HG02610 (cell line): ENCODE measurements at regions not wholly inside any gene's neighbourhood (a gene's known extent, or its start where the extent isn't known, plus 50 kb on each side); places are given as distances from the start of the nearest gene placed in this dataset.

Experiments used
- ATAC-seq: cut with Tn5 transposase; IDR thresholded peaks from one replicate; pipeline ENCODE4 v1.9.1; 2021; ENCODE audit warnings: mild to moderate bottlenecking, moderate library complexity; ENCODE audit not compliant: unreplicated experiment

DNA sequence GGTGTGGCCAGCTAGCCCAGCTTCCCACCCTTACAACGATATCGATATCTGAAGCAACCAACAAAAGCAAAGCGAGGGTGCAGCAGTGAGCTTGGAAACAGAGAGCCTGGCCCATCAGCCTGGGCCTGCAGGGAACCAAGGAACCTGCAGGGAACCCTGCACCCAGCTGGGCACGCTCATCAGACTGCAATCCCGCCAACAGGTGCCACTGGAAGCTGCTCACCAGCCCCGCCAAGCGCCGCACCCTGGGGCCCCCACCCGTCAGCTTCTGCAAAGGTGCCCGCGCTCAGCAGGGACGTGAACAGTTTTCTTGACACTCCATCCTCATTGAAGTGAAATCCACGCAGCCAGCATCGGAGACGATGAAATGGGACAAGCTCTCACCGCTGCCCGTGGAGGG, 250.7 kb downstream of the RBFOX3 start:
- ATAC-seq, result no peak

DNA sequence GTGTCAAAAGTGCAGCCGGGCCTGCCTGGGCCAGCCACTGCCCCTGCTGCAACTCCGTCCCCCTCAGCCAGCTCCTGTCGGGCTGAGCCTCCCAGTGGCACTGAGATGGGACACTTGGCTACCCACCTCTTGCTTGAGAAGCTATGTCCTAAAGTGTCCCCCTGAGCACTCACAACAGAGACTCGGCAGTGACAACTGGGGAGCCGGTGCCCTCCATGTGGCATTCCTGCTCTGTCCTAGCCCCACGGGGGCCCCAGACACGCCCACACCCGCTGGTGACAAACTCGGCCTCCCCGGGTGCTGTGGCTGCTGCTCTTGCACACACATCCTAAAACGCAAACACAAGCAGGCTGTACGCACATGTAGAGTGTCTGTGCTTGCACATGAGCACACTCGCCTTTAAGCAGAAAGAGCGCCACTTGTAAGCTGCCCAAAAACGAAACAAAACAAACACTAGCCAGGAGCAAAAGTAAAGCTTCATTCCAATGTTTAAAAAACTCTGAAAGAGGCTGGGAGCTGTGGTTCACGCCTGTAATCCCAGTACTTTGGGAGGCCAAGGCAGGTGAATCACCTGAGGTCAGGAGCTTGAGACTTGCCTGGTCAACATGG, 253.9 kb downstream of the RBFOX3 start:
- no peak for ATAC-seq

DNA sequence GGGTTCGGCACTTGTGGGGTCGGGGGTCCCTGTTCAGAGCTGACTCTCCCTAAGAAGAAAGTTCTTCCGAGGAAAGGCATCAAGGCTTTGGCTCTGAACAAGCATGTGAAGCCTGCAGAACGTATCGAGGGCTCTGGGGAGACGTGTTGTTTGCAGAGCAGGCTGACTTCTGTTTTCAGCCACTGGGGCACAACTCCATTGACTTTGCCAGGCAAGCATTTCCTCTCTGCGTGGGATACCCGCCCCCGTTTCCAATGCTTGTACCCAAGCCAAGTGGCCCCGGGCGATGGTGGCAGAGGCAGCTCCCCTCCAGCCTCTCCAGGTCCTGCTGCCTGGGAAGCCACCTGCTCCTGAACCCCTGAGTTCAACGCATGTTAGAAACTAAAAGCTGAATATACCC, 255.7 kb downstream of the RBFOX3 start:
- no peak for ATAC-seq

GRCh38 chr17:79354173-79354820, 256.6 kb downstream of the RBFOX3 start:
- ATAC-seq, result no peak

DNA sequence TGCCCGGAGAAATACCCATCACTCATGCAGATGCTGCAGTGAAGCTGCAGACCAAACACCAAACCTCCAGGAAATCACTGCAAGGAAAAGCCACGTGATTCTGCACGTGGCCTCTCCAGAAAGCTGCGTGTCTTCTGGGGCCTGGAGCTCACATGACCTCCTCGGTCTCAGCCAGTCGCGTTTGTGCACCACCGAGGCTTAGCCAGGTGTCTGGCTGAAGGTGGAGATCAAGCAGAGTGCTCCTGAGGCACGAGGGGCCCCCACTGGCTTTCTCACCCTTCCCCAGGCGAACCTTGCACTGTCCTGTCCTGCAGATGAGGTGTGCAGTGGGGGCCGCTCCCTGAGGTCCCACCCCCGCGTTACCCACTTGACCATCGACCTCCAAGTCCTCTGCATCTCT, 257.3 kb downstream of the RBFOX3 start:
- no peak for ATAC-seq

DNA sequence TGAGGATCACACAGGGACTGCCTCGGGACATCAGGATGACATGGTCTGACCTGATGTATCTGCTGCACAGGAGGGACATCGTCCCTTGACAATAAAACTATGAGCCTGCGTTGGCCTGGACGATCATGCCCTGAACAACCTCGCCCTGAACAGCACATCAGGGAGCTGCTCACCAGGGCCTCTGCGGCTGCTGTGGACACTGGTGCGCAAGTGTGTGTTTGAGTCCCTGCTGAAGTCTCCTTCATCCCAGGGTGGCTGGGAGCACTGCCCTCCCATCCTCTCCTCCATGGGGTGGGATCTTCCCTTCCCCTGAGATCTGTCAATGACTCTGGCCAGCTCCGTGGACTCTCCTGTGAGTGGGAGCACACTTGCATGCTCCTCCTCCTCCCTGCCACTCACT, 257.8 kb downstream of the RBFOX3 start:
- ATAC-seq, result no peak

DNA sequence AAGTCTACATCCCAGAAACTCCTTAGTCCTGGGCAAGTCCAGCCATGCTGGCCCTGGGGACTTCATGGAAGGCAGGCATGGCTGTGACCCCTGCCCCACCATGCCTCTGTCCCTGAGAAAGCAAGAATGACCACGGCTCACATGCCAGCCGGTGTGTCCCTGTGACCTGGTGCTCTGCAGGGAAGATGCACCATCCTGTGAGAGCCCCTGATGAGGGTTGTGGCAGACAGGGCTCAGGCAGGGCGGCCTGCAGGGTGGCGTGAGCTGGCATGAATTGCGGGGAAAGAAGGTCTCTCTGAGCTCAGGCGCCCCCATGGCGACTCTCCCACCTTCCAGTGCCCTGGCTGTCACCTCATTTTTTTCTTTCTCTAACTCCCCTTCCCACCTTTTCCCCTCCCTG, 260.3 kb downstream of the RBFOX3 start:
- ATAC-seq, result no peak

GRCh38 chr17:79349506-79350400, 261.1 kb downstream of the RBFOX3 start:
- ATAC-seq, result no peak

- ATAC-seq, result no peak
These were observed 267.8 kb downstream of the ENGASE start for GRCh38 chr17:79342376-79342775.

GRCh38 chr17:79341816-79342215, 267.2 kb downstream of the ENGASE start:
- no peak for ATAC-seq

DNA sequence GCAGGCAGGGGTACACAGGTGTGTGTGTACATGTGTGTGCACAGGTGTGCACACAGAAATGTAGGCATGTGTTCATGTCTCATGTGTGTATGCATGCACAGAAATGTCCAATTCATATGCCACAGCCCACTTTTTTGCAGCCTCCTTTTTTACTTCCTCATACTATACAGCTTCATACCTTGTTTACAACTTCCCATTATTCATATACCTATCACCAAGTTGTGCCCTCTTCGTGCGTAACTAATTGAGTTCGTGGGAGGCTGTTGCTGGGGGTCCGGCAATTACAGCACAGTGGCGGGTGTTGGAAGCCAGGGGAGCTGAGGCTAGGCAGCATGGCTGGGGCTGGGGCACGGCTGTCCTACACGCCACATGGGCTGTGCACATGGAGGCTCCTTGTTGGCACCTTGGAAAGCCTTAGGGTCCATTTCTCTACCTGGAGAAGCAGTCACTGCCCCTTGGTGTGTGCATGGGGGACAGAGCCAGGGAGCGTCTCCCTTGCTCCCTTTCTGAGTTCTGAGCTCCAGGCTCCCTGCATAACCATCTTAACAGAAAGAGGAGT, 266.7 kb downstream of the ENGASE start:
- peak; percentile 10 for ATAC-seq

DNA sequence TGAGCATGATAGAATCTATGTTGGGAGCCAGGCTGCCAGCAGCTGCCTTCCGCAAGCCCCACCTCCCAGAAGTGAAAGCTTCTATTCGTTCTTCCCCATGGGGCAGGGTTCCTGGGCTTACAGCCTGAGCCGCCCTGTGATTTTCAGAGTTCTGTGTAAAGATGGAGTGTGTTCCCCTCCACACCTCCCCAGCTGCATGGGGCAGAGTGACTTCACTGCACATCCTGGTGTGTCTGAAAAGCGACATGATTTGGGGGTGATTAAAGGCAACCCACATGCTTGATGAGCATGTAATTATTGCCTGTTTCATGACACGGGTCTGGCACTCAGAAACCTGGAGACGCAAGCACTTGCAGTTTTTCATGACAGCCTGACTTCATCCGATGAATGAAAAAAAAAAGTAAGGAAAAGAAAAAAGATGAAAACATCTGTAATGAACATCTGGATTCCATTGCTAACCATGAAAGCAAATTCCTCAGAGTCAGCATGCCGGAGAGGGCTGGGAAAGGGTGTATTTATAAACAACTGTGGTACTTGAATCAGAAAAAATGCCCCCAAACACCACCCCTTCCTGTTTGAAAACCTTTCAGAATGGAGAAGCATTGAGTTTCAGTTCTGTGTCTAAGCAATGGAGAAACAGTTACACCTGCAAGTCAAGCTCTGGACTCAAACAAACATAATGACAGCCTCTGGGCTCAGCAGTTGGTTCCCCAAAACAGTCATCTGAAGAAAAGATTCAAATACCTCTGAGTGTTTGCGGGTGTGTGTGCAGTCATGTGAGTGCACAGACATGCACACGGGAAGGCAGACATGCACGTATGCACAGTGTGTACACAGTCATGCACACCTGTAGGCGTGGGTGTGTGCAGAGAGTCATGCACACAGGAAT, 266.0 kb downstream of the ENGASE start:
- peak; percentile 80 for ATAC-seq

- ATAC-seq, result no peak
These were observed 264.7 kb downstream of the ENGASE start for GRCh38 chr17:79339321-79339720.

- no peak for ATAC-seq
These were observed 264.0 kb downstream of the ENGASE start for GRCh38 chr17:79338604-79339003.

DNA sequence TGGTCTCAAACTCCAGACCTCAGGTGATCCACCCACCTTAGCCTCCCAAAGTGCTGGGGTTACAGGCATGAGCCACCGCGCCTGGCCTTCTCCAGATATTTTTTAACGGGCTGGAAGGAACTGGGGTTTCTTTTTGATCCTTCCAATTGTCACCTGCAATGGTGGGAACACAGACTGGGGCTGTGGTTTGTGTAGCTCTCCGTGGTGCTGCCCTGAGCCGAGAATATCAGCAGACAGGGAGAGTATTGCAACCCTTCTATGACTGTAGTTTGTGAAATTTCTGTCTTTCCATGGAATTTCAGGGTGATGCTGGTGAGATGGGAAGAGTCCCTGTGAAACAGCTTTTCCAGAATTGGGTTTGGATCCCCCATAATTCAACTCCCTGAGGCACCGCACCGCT, 263.5 kb downstream of the ENGASE start:
- no peak for ATAC-seq

DNA sequence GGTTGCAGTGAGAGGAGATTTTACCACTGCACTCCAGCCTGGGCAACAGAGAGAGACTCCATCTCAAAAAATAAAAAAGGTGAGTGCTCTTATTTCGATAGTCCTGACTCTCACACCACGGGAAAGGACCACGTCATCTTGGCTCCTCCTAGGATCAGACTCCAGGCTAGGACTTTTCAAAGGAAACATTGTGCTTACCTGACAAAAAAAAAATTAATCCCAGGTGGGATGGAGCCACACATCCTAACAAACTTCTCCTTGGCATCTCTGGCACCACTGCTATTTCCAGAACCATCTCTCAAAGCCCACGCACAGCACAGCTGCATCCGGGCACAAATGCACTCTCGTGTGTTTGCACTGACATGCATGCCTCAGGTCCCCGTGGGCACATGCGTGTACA, 262.4 kb downstream of the ENGASE start:
- ATAC-seq, result no peak

DNA sequence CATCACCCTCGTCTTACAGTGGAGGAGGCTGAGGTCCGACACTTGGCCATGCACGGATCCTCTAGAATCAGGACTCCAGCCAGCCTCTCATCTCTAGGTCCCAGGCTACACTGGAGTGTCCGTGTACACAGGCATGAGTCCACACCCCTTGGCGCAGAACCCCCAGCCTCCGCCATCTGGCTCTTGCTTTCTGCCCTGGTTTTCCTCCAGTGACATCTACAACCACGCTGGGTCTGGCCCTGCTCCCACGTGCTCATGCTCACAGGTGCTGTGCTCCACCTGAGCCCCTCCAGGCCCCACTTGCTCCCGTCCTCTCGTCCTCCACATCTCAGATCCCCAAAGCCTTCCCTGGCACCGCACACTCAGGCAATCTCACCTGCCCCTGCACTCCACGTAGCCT, 260.8 kb downstream of the ENGASE start:
- ATAC-seq, result no peak

DNA sequence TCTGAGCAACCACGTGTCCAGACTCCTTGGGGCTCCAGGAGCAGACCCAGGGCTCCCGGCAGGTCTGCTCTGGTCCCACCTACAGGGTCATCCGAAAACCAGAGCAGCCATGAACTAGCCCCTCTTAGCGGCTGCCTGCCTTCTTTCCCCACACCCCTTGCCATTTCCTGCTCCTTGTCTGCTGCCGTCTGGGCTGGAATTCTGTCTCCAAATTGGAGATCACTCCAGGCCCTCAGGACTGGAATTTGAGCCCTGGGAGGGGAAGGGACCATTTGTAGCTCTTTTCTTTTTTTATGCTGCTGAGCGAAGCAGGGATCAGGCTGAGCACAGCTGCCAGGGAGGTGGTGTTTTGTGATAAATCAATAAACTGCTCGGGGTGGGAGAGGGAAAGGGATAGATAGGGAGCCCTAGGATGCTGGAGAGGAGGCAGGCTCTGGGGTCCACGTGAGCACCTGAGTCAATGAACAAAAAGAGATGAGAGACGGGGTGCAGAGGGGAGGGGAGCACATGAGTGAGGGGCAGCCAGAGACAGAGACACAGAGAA, 257.5 kb downstream of the ENGASE start:
- ATAC-seq, result no peak

GRCh38 chr17:79331492-79331891, 256.9 kb downstream of the ENGASE start:
- ATAC-seq, result no peak

GRCh38 chr17:79330696-79331095, 256.1 kb downstream of the ENGASE start:
- no peak for ATAC-seq
